Caco-2 (cell line): ENCODE measurements at regions not wholly inside any gene's neighbourhood (a gene's known extent, or its start where the extent isn't known, plus 50 kb on each side); places are given as distances from the start of the nearest gene placed in this dataset.

Experiments
- BruUV-seq: library from RNA; stranded (reverse); fragments of 400-500 nt; replicated peaks from 2 replicates; lab custom pipeline; 2021; lab: Mats Ljungman, UMichigan
- CTCF ChIA-PET: fragments of 300-600 bp; sonication (Branson Sonifier 250); formaldehyde crosslinking; loops from one replicate; lab custom pipeline; 2022; ENCODE audit warnings: antibody characterized with exemption; lab: Charles Lee
- POLR2A ChIA-PET: fragments of 300-600 bp; sonication (Branson Sonifier 250); formaldehyde crosslinking; loops from one replicate; lab custom pipeline; 2022; ENCODE audit warnings: antibody characterized with exemption; lab: Charles Lee
- DNase-seq, 2 experiments: peaks; one replicate each; pipeline versions ENCODE4 v3.0.0 to v3.0.0-alpha.2; 2020 to 2022
- H3K27me3 ChIP-seq: replicated peaks from 2 replicates; pipeline ENCODE4 v1.6.0; 2011; ENCODE audit warnings: low read length; ENCODE audit not compliant: control insufficient read depth, insufficient read depth
- H3K36me3 ChIP-seq: 2 replicates; pipeline ENCODE4 v1.5.1; 2011; ENCODE audit warnings: low read length; ENCODE audit not compliant: control insufficient read depth, insufficient read depth
- H3K4me1 ChIP-seq: fragments of 250-450 bp; sonication (Bioruptor Pico); 2 replicates; pipeline ENCODE4 v1.5.1; 2020; ENCODE audit warnings: mild to moderate bottlenecking
- H3K4me3 ChIP-seq: 2 replicates; pipeline ENCODE4 v1.5.1; 2011; ENCODE audit warnings: low read depth, mild to moderate bottlenecking, control low read depth, low read length
- H3K9me3 ChIP-seq: fragments of 250-450 bp; sonication (Bioruptor Pico); 2 replicates; pipeline ENCODE4 v1.5.1; 2020; ENCODE audit warnings: mild to moderate bottlenecking, moderate library complexity
- H3K27ac Mint-ChIP-seq: one replicate; pipeline ENCODE4 v1.8.0; 2022; ENCODE audit warnings: mixed read lengths; ENCODE audit not compliant: unreplicated experiment
- H3K27me3 Mint-ChIP-seq: one replicate; pipeline ENCODE4 v1.8.0; 2022; ENCODE audit warnings: mixed read lengths; ENCODE audit not compliant: insufficient read depth, unreplicated experiment
- H3K36me3 Mint-ChIP-seq: one replicate; pipeline ENCODE4 v1.8.0; 2022; ENCODE audit warnings: mild to moderate bottlenecking, mixed read lengths; ENCODE audit not compliant: insufficient read depth, unreplicated experiment
- H3K4me1 Mint-ChIP-seq: one replicate; pipeline ENCODE4 v1.8.0; 2022; ENCODE audit warnings: low read depth, mixed read lengths; ENCODE audit not compliant: unreplicated experiment
- H3K4me3 Mint-ChIP-seq: one replicate; pipeline ENCODE4 v1.8.0; 2022; ENCODE audit warnings: mild to moderate bottlenecking, moderate library complexity, mixed read lengths; ENCODE audit not compliant: unreplicated experiment
- H3K9me3 Mint-ChIP-seq: one replicate; pipeline ENCODE4 v1.8.0; 2022; ENCODE audit warnings: mixed read lengths; ENCODE audit not compliant: unreplicated experiment
- intact Hi-C: fragments of 100-400 bp; cut with micrococcal nuclease; formaldehyde crosslinking; loops from one replicate; pipeline ENCODE4 v1.10.0; 2022; ENCODE audit not compliant: unreplicated experiment
- TF ChIP-seq, protein P1 (sequence below), 2 experiments: fragments of 200-600 bp in 1 of 2; IDR thresholded peaks; 1 replicate in 1 of 2; 2 replicates in 1 of 2; pipeline versions ENCODE4 v1.5.1 to v1.8.0; 2011 to 2022; ENCODE audit warnings: antibody characterized with exemption in 1 of 2, control low read depth in 1 of 2, inconsistent platforms in 1 of 2, low read depth in 1 of 2, low read length in 1 of 2, mild to moderate bottlenecking in 1 of 2, moderate library complexity in 1 of 2; ENCODE audit not compliant: insufficient read depth in 1 of 2, severe bottlenecking in 1 of 2, unreplicated experiment in 1 of 2

DNA sequence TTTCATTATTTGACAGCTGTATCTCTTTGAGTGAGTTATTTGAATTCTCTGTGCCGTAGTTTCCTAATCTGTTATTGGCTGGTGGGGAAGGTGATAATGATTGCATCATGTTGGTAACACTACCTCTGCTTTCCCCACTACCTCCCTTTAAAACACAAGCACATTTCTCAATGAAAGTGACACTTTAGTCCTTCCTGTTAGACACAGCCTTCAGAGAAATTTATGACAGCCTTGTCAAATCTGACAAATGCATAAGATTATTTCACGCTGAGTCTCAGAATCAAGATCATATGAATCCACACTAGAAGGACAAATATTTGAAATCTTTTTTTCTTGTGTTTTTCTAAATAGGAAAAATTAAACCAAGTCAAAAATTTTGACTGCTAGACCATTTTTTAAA lies 896.1 kb downstream of the CENPC start:
- Mint-ChIP-seq H3K36me3 (no peaks in the 10 kb centered on the region), H3K27ac (no peak overlapping the region), H3K27me3 (no peaks in the 10 kb centered on the region), H3K9me3 (no peaks in the 10 kb centered on the region), H3K4me3 (no peak overlapping the region), H3K4me1 (no peaks in the 10 kb centered on the region)
- Histone ChIP-seq H3K27me3 (no peaks in the 10 kb centered on the region), H3K36me3 (no peaks in the 10 kb centered on the region), H3K4me1 (no peaks in the 10 kb centered on the region), H3K9me3 (no peaks in the 10 kb centered on the region), H3K4me3 (no peak overlapping the region)
- BruUV-seq = no TSS peak
- DNase-seq = no peak
- intact Hi-C loops = no loop called here
- CTCF ChIA-PET = no interaction called here
- TF ChIP-seq, protein P1, sequence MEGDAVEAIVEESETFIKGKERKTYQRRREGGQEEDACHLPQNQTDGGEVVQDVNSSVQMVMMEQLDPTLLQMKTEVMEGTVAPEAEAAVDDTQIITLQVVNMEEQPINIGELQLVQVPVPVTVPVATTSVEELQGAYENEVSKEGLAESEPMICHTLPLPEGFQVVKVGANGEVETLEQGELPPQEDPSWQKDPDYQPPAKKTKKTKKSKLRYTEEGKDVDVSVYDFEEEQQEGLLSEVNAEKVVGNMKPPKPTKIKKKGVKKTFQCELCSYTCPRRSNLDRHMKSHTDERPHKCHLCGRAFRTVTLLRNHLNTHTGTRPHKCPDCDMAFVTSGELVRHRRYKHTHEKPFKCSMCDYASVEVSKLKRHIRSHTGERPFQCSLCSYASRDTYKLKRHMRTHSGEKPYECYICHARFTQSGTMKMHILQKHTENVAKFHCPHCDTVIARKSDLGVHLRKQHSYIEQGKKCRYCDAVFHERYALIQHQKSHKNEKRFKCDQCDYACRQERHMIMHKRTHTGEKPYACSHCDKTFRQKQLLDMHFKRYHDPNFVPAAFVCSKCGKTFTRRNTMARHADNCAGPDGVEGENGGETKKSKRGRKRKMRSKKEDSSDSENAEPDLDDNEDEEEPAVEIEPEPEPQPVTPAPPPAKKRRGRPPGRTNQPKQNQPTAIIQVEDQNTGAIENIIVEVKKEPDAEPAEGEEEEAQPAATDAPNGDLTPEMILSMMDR (IDR thresholded peaks at IDR 0.05; ENCODE audit: insufficient read depth in 1 of 2, low read depth in 1 of 2, low read length in 1 of 2, severe bottlenecking in 1 of 2, unreplicated experiment in 1 of 2) = no peak
- POLR2A ChIA-PET = no interaction called here

DNA sequence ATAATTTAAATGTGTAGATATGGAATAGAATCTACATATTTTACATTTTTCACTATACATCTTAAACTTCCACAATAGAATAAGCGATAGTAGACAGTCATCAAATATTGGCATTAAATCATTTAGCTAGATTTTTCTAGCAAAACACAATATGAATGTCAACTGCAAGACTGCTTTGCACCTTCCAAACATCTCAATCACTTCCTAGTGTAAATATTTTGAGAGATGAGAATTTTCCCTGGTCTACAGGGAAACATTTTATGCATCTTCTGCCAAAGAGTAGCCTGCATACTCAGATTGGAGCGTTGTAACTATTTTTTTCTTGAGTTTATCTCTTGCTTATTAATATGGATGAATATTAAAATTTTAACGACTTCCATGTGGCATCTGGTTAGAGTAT lies 897.4 kb downstream of the CENPC start:
- Mint-ChIP-seq H3K4me3 (no peak overlapping the region), H3K27me3 (no peaks in the 10 kb centered on the region), H3K9me3 (no peaks in the 10 kb centered on the region), H3K36me3 (no peaks in the 10 kb centered on the region), H3K27ac (no peak overlapping the region), H3K4me1 (no peaks in the 10 kb centered on the region)
- no peak for DNase-seq
- intact Hi-C loops = no loop called here
- Histone ChIP-seq H3K27me3 (no peaks in the 10 kb centered on the region), H3K4me3 (no peak overlapping the region), H3K36me3 (no peaks in the 10 kb centered on the region), H3K9me3 (no peaks in the 10 kb centered on the region), H3K4me1 (no peaks in the 10 kb centered on the region)
- BruUV-seq = no TSS peak
- TF ChIP-seq, protein P1 (IDR thresholded peaks at IDR 0.05; ENCODE audit: insufficient read depth in 1 of 2, low read depth in 1 of 2, low read length in 1 of 2, severe bottlenecking in 1 of 2, unreplicated experiment in 1 of 2) = no peak
- ChIA-PET POLR2A (no interaction called here), CTCF (no interaction called here)

DNA sequence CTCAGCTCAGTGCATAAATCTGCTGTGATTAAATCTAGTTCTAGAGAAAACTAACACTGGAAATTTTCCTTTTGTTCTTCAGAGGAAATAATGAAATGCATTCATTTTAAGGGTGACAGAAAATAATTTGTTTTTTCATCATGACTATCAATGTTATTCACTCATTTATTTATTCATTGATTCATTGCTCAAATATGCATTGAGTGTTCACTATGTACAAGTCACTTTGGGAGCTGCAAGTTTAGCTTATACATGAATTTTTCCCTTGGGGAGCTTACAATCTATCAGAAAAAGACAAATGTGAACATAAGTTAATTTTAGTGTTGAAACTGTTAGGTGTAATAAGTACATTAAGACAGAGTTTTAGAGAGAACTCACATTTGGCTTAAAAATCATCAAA lies 897.8 kb downstream of the CENPC start:
- Mint-ChIP-seq H3K27me3 (no peaks in the 10 kb centered on the region), H3K4me1 (no peaks in the 10 kb centered on the region), H3K4me3 (no peak overlapping the region), H3K27ac (no peak overlapping the region), H3K36me3 (no peaks in the 10 kb centered on the region), H3K9me3 (no peaks in the 10 kb centered on the region)
- ChIA-PET POLR2A (no interaction called here), CTCF (no interaction called here)
- DNase-seq = no peak
- TF ChIP-seq, protein P1 (IDR thresholded peaks at IDR 0.05; ENCODE audit: insufficient read depth in 1 of 2, low read depth in 1 of 2, low read length in 1 of 2, severe bottlenecking in 1 of 2, unreplicated experiment in 1 of 2) = no peak
- Histone ChIP-seq H3K4me3 (no peak overlapping the region), H3K9me3 (no peaks in the 10 kb centered on the region), H3K4me1 (no peaks in the 10 kb centered on the region), H3K27me3 (no peaks in the 10 kb centered on the region), H3K36me3 (no peaks in the 10 kb centered on the region)
- BruUV-seq = no TSS peak
- intact Hi-C loops = no loop called here
